Peyer's patch (tissue), 4 donors: ENCODE measurements at regions not wholly inside any gene's neighbourhood (a gene's known extent, or its start where the extent isn't known, plus 50 kb on each side); places are given as distances from the start of the nearest gene placed in this dataset.

Experiments
- CTCF ChIP-seq, 6 experiments: fragments of 450-650 bp in 4 of 6; fragments of 200-600 bp in 2 of 6; sonication (generic) in 1 of 6; IDR thresholded peaks; one replicate each; pipeline ENCODE4 v1.5.1; 2017 to 2019; ENCODE audit warnings: antibody characterized with exemption in 6 of 6, mild to moderate bottlenecking in 3 of 6, moderate library complexity in 1 of 6
- POLR2A ChIP-seq, 2 donors: fragments of 450-650 bp; IDR thresholded peaks; one replicate each; pipeline ENCODE4 v1.5.1; 2017; ENCODE audit warnings: antibody characterized with exemption in 2 of 2, mild to moderate bottlenecking in 2 of 2, moderate library complexity in 2 of 2

- no peak for TF ChIP-seq CTCF (IDR thresholded peaks at IDR 0.05)
- TF ChIP-seq POLR2A (IDR thresholded peaks at IDR 0.05) = no peak
Measured at GRCh38 chr2:105635564-105635963, 109.1 kb upstream of the NCK2 start.
